Motor neuron (in vitro differentiated cells): ENCODE measurements at regions not wholly inside any gene's neighbourhood (a gene's known extent, or its start where the extent isn't known, plus 50 kb on each side); places are given as distances from the start of the nearest gene placed in this dataset.

Source experiments
- ATAC-seq, 8 experiments: fragments of 200-7000 bp; cut with Tn5 transposase; replicated peaks in 6 of 8; 2 replicates each; pipeline ENCODE4 v1.8.0; 2021; ENCODE audit warnings: mild to moderate bottlenecking in 8 of 8, moderate library complexity in 8 of 8
- H3K27ac ChIP-seq, 2 donors: fragments of 250-450 bp; sonication (Bioruptor Pico); 2 replicates each; pipeline ENCODE4 v1.9.0; 2021; ENCODE audit warnings: antibody characterized with exemption in 2 of 2, mild to moderate bottlenecking in 2 of 2, moderate library complexity in 1 of 2
- H3K4me1 ChIP-seq, 2 donors: fragments of 250-450 bp; sonication (Bioruptor Pico); replicated peaks in 1 of 2; 2 replicates each; pipeline ENCODE4 v1.6.1; 2021; ENCODE audit warnings: antibody characterized with exemption in 2 of 2, mild to moderate bottlenecking in 2 of 2, moderate library complexity in 1 of 2
- H3K4me3 ChIP-seq, 5 donors: fragments of 250-450 bp; sonication (Bioruptor Pico); 2 replicates each; pipeline ENCODE4 v1.9.0; 2021; ENCODE audit warnings: antibody characterized with exemption in 5 of 5, mild to moderate bottlenecking in 5 of 5, moderate library complexity in 4 of 5
- WGBS, 10 experiments: fragments of 450-650 bp; shearing (Covaris generic); methylation state at CpG; one replicate each; pipeline ENCODE4 v1.0.0; 2022; 5-methylcytosine and 5-hydroxymethylcytosine counted together
- in situ Hi-C, 9 experiments: fragments of 400-800 bp; cut with MboI; loops; one replicate each; pipeline ENCODE4 v1.15.0; 2021; ENCODE audit warnings: low sequenced_read_pairs in 9 of 9, low pct_unique_long_range_greater_than_20kb in 2 of 9; ENCODE audit not compliant: unreplicated experiment in 9 of 9

- no peak overlapping the region for H3K4me3 ChIP-seq
- ATAC-seq: no peak
- in situ Hi-C loops: no loop called here
- 0 to 100% (median 76%) methylated on average over 1 to 2 of the region's 2 CpGs; no CpG with 5 or more reads in 2 of the 10 experiments for WGBS, 10 experiments
- H3K4me1 ChIP-seq: peaks cover 3 to 10% of the 10 kb centered on the region in 2 donors
- no peak overlapping the region for H3K27ac ChIP-seq
These were observed 651.3 kb upstream of the ARID1B start for GRCh38 chr6:156125844-156126243.

GRCh38 chr6:156123731-156124130 is 653.4 kb upstream of the ARID1B start:
- Histone ChIP-seq H3K4me3 (no peak overlapping the region), H3K4me1 (peaks cover 3 to 10% of the 10 kb centered on the region in 2 donors), H3K27ac (no peak overlapping the region)
- WGBS, 10 experiments: 0 to 100% (median 72%) methylated on average over 1 to 5 of the region's 5 CpGs
- ATAC-seq: no peak
- in situ Hi-C loops: no loop called here

- H3K27ac ChIP-seq: no peak overlapping the region
- peak in 5 of 8 experiments; percentile 87 to 97 (median 96) for ATAC-seq
- peaks cover 3 to 10% of the 10 kb centered on the region in 2 donors for H3K4me1 ChIP-seq
- 26 to 80% (median 74%) methylated on average over 2 to 5 of the region's 6 CpGs; no CpG with 5 or more reads in 3 of the 10 experiments for WGBS, 10 experiments
- in situ Hi-C loops: no loop called here
- H3K4me3 ChIP-seq: no peak overlapping the region
These were observed 655.2 kb upstream of the ARID1B start for GRCh38 chr6:156121973-156122372.

GRCh38 chr6:156114541-156114940 is 658.9 kb upstream of the NOX3 start:
- H3K4me1 ChIP-seq: peaks cover 5 to 11% of the 10 kb centered on the region in 2 donors
- no peak for ATAC-seq
- peak overlapping the region in 1 of 2 donors; percentile 14 for H3K27ac ChIP-seq
- in situ Hi-C loops: no loop called here
- WGBS, 10 experiments: 57 to 100% (median 79%) methylated on average over 1 to 2 of the region's 3 CpGs; no CpG with 5 or more reads in 2 of the 10 experiments
- no peak overlapping the region for H3K4me3 ChIP-seq

- H3K27ac ChIP-seq: no peak overlapping the region
- ATAC-seq: peak in 3 of 8 experiments; percentile 54 to 99 (median 73)
- WGBS, 10 experiments: 10 to 80% (median 49%) methylated on average over 1 to 3 of the region's 3 CpGs; no CpG with 5 or more reads in 2 of the 10 experiments
- in situ Hi-C loops: no loop called here
- H3K4me3 ChIP-seq: no peak overlapping the region
- H3K4me1 ChIP-seq: peaks cover 5 to 11% of the 10 kb centered on the region in 2 donors
These were observed 658.0 kb upstream of the NOX3 start for GRCh38 chr6:156113631-156114030.

GRCh38 chr6:156111913-156112312 is 656.3 kb upstream of the NOX3 start:
- in situ Hi-C loops: no loop called here
- Histone ChIP-seq H3K4me1 (peaks cover 11 to 14% of the 10 kb centered on the region in 2 donors), H3K4me3 (no peak overlapping the region), H3K27ac (no peak overlapping the region)
- WGBS, 10 experiments: 6 to 85% (median 60%) methylated on average over 1 to 10 of the region's 10 CpGs; no CpG with 5 or more reads in 1 of the 10 experiments
- ATAC-seq: no peak

- 0 to 100% (median 50%) methylated on average over 1 to 2 of the region's 2 CpGs; no CpG with 5 or more reads in 1 of the 10 experiments for WGBS, 10 experiments
- in situ Hi-C loops: no loop called here
- no peak overlapping the region for H3K27ac ChIP-seq
These were observed 654.6 kb upstream of the NOX3 start for GRCh38 chr6:156110249-156110648.

GRCh38 chr6:156109713-156110112 is 654.1 kb upstream of the NOX3 start:
- ATAC-seq: no peak
- 0 to 86% (median 78%) methylated on average over 1 of the region's 1 CpG; no CpG with 5 or more reads in 5 of the 10 experiments for WGBS, 10 experiments
- no peak overlapping the region for H3K4me3 ChIP-seq
- H3K27ac ChIP-seq: no peak overlapping the region
- in situ Hi-C loops: no loop called here
- peaks cover 11% of the 10 kb centered on the region in 2 donors for H3K4me1 ChIP-seq

More at GRCh38 chr6:156110249-156110648, 654.6 kb upstream of the NOX3 start:
- Histone ChIP-seq H3K4me1 (peaks cover 11 to 14% of the 10 kb centered on the region in 2 donors), H3K4me3 (no peak overlapping the region)
- ATAC-seq: no peak

GRCh38 chr6:156107624-156108101 is 652.0 kb upstream of the NOX3 start:
- Histone ChIP-seq H3K4me1 (peaks cover 3 to 6% of the 10 kb centered on the region in 2 donors), H3K4me3 (no peak overlapping the region), H3K27ac (no peak overlapping the region)
- 16 to 100% (median 69%) methylated on average over 1 to 14 of the region's 15 CpGs; no CpG with 5 or more reads in 2 of the 10 experiments for WGBS, 10 experiments
- peak in 4 of 8 experiments; percentile 29 to 85 (median 62) for ATAC-seq
- in situ Hi-C loops: no loop called here

- WGBS, 10 experiments: 20 to 100% (median 70%) methylated on average over 1 to 3 of the region's 3 CpGs; no CpG with 5 or more reads in 2 of the 10 experiments
- in situ Hi-C loops: no loop called here
- no peak overlapping the region for H3K27ac ChIP-seq
- no peaks in the 10 kb centered on the region for H3K4me1 ChIP-seq
- no peak overlapping the region for H3K4me3 ChIP-seq
- peak in 3 of 8 experiments; percentile 57 to 79 (median 67) for ATAC-seq
These were observed 646.5 kb upstream of the NOX3 start for GRCh38 chr6:156102129-156102528.

- in situ Hi-C loops: no loop called here
- ATAC-seq: no peak
These were observed 643.2 kb upstream of the NOX3 start for GRCh38 chr6:156098839-156099238.

GRCh38 chr6:156087487-156087886 is 631.8 kb upstream of the NOX3 start:
- in situ Hi-C loops: no loop called here
- H3K27ac ChIP-seq: no peak overlapping the region
- no peak overlapping the region for H3K4me3 ChIP-seq
- ATAC-seq: no peak
- H3K4me1 ChIP-seq: no peaks in the 10 kb centered on the region

More at GRCh38 chr6:156098839-156099238, 643.2 kb upstream of the NOX3 start:
- Histone ChIP-seq H3K4me1 (no peaks in the 10 kb centered on the region), H3K4me3 (no peak overlapping the region), H3K27ac (no peak overlapping the region)
- 20 to 100% (median 86%) methylated on average over 1 of the region's 1 CpG; no CpG with 5 or more reads in 3 of the 10 experiments for WGBS, 10 experiments

- Histone ChIP-seq H3K27ac (no peak overlapping the region), H3K4me1 (peaks cover 6 to 8% of the 10 kb centered on the region in 2 donors), H3K4me3 (no peak overlapping the region)
- peak in 5 of 8 experiments; percentile 58 to 74 (median 70) for ATAC-seq
- in situ Hi-C loops: no loop called here
- 0 to 83% (median 50%) methylated on average over 2 to 3 of the region's 3 CpGs; no CpG with 5 or more reads in 4 of the 10 experiments for WGBS, 10 experiments
These were observed 626.4 kb upstream of the NOX3 start for GRCh38 chr6:156082012-156082411.

- in situ Hi-C loops: no loop called here
- WGBS, 10 experiments: 11 to 89% (median 71%) methylated on average over 1 of the region's 1 CpG; no CpG with 5 or more reads in 2 of the 10 experiments
These were observed 624.7 kb upstream of the NOX3 start for GRCh38 chr6:156080371-156080770.

More at GRCh38 chr6:156080371-156080770, 624.7 kb upstream of the NOX3 start:
- Histone ChIP-seq H3K4me3 (no peak overlapping the region), H3K27ac (no peak overlapping the region), H3K4me1 (peaks cover 6 to 8% of the 10 kb centered on the region in 2 donors)
- no peak for ATAC-seq
